Endothelial cell (in vitro differentiated cells): ENCODE measurements at regions not wholly inside any gene's neighbourhood (a gene's known extent, or its start where the extent isn't known, plus 50 kb on each side); places are given as distances from the start of the nearest gene placed in this dataset.

Source experiments
- DNase-seq: peaks from one replicate; pipeline ENCODE4 v3.0.0; 2021; ENCODE audit warnings: low spot score
- H3K27ac Mint-ChIP-seq: one replicate; pipeline ENCODE4 v1.8.0; 2021; ENCODE audit warnings: mixed read lengths, inconsistent platforms; ENCODE audit not compliant: unreplicated experiment
- H3K27me3 Mint-ChIP-seq: one replicate; pipeline ENCODE4 v1.8.0; 2021; ENCODE audit warnings: mild to moderate bottlenecking, moderate library complexity, mixed read lengths, inconsistent platforms; ENCODE audit not compliant: unreplicated experiment
- H3K36me3 Mint-ChIP-seq: one replicate; pipeline ENCODE4 v1.8.0; 2021; ENCODE audit warnings: mild to moderate bottlenecking, low read depth, mixed read lengths, inconsistent platforms; ENCODE audit not compliant: unreplicated experiment
- H3K4me1 Mint-ChIP-seq: one replicate; pipeline ENCODE4 v1.8.0; 2021; ENCODE audit warnings: mild to moderate bottlenecking, mixed read lengths, inconsistent platforms; ENCODE audit not compliant: unreplicated experiment
- H3K4me3 Mint-ChIP-seq: one replicate; pipeline ENCODE4 v1.8.0; 2021; ENCODE audit warnings: mild to moderate bottlenecking, mixed read lengths, inconsistent platforms; ENCODE audit not compliant: unreplicated experiment
- H3K9me3 Mint-ChIP-seq: one replicate; pipeline ENCODE4 v1.8.0; 2021; ENCODE audit warnings: mixed read lengths, inconsistent platforms; ENCODE audit not compliant: unreplicated experiment
- CTCF ChIP-seq: fragments of 200-600 bp; sonication (generic); IDR thresholded peaks from one replicate; pipeline ENCODE4 v1.5.0; 2021; ENCODE audit warnings: antibody characterized with exemption; ENCODE audit not compliant: unreplicated experiment

GRCh38 chr15:37788330-37788729 is 146.1 kb upstream of the TMCO5A start:
- peaks cover 23% of the 10 kb centered on the region for H3K4me1 Mint-ChIP-seq
- H3K27me3 Mint-ChIP-seq = no peaks in the 10 kb centered on the region
- no peak for TF ChIP-seq CTCF
- H3K4me3 Mint-ChIP-seq = no peak overlapping the region
- H3K36me3 Mint-ChIP-seq = no peaks in the 10 kb centered on the region
- no peak overlapping the region for H3K27ac Mint-ChIP-seq
- H3K9me3 Mint-ChIP-seq = no peaks in the 10 kb centered on the region
- DNase-seq = no peak

- Mint-ChIP-seq H3K9me3 (no peaks in the 10 kb centered on the region), H3K27me3 (no peaks in the 10 kb centered on the region), H3K4me1 (peaks cover 23% of the 10 kb centered on the region), H3K27ac (no peak overlapping the region), H3K36me3 (no peaks in the 10 kb centered on the region), H3K4me3 (no peak overlapping the region)
- no peak for TF ChIP-seq CTCF
- DNase-seq = no peak
Observed at GRCh38 chr15:37788767-37789396, 145.6 kb upstream of the TMCO5A start.

GRCh38 chr15:37789397-37789786 is 145.0 kb upstream of the TMCO5A start:
- Mint-ChIP-seq H3K9me3 (no peaks in the 10 kb centered on the region), H3K27ac (no peak overlapping the region), H3K4me3 (no peak overlapping the region), H3K27me3 (no peaks in the 10 kb centered on the region), H3K4me1 (peaks cover 27% of the 10 kb centered on the region), H3K36me3 (no peaks in the 10 kb centered on the region)
- TF ChIP-seq CTCF = no peak
- no peak for DNase-seq

GRCh38 chr15:37789881-37790280 is 144.6 kb upstream of the TMCO5A start:
- H3K36me3 Mint-ChIP-seq = no peaks in the 10 kb centered on the region
- H3K27ac Mint-ChIP-seq = no peak overlapping the region
- H3K9me3 Mint-ChIP-seq = no peaks in the 10 kb centered on the region
- H3K4me3 Mint-ChIP-seq = no peak overlapping the region
- H3K4me1 Mint-ChIP-seq = peaks cover 27% of the 10 kb centered on the region
- DNase-seq = no peak
- no peaks in the 10 kb centered on the region for H3K27me3 Mint-ChIP-seq
- TF ChIP-seq CTCF = no peak

- no peak for TF ChIP-seq CTCF
- H3K27ac Mint-ChIP-seq = peak overlapping the region; percentile 88
- H3K27me3 Mint-ChIP-seq = no peaks in the 10 kb centered on the region
- H3K4me1 Mint-ChIP-seq = peaks cover 37% of the 10 kb centered on the region
- no peaks in the 10 kb centered on the region for H3K36me3 Mint-ChIP-seq
- no peaks in the 10 kb centered on the region for H3K9me3 Mint-ChIP-seq
- H3K4me3 Mint-ChIP-seq = no peak overlapping the region
- no peak for DNase-seq
Observed at GRCh38 chr15:37791693-37792092, 142.7 kb upstream of the TMCO5A start.
